IMR-90 (cell line): ENCODE measurements at regions not wholly inside any gene's neighbourhood (a gene's known extent, or its start where the extent isn't known, plus 50 kb on each side); places are given as distances from the start of the nearest gene placed in this dataset.

Source experiments
- ATAC-seq: fragments of 200-7000 bp; cut with Tn5 transposase; 2 replicates; pipeline ENCODE4 v1.9.1; 2020; ENCODE audit warnings: low read depth, mild to moderate bottlenecking, moderate library complexity
- BruUV-seq: library from RNA; stranded (reverse); fragments of 400-500 nt; replicated peaks from 2 replicates; lab custom pipeline; 2021; lab: Mats Ljungman, UMichigan
- CTCF ChIA-PET: fragments of 300-600 bp; formaldehyde crosslinking; extraction: SDS; loops from one replicate; lab custom pipeline; 2021; ENCODE audit warnings: antibody characterized with exemption; lab: Yijun Ruan, JAX
- POLR2A ChIA-PET: fragments of 300-600 bp; sonication (Branson Sonifier 250); formaldehyde crosslinking; loops from one replicate; lab custom pipeline; 2022; ENCODE audit warnings: antibody characterized with exemption; ENCODE audit not compliant: unreplicated experiment; lab: Charles Lee
- DNase-seq: peaks from one replicate; pipeline ENCODE4 v3.0.0; 2013
- H2AFZ ChIP-seq: replicated peaks from 2 replicates; pipeline ENCODE3; 2013; ENCODE audit warnings: low read length, mild to moderate bottlenecking; ENCODE audit not compliant: poor library complexity
- H2AK5ac ChIP-seq: 2 replicates; pipeline ENCODE4 v1.6.1; 2013; ENCODE audit warnings: low read depth, low read length, inconsistent platforms
- H2AK9ac ChIP-seq: replicated peaks from 2 replicates; pipeline ENCODE3; 2013; ENCODE audit warnings: mild to moderate bottlenecking, low read depth, low read length, moderate library complexity; ENCODE audit not compliant: poor library complexity
- H2BK120ac ChIP-seq: 2 replicates; pipeline ENCODE4 v1.6.1; 2013; ENCODE audit warnings: low read depth, low read length, inconsistent platforms
- H2BK15ac ChIP-seq: 3 replicates; pipeline ENCODE4 v1.6.1; 2013; ENCODE audit warnings: low read depth, low read length, inconsistent platforms
- H2BK20ac ChIP-seq: 2 replicates; pipeline ENCODE4 v1.6.1; 2013; ENCODE audit warnings: low read depth, mild to moderate bottlenecking, inconsistent platforms, low read length, moderate library complexity
- H2BK5ac ChIP-seq: 2 replicates; pipeline ENCODE4 v1.6.1; 2013; ENCODE audit warnings: mild to moderate bottlenecking, low read depth, low read length, inconsistent platforms; ENCODE audit not compliant: poor library complexity, severe bottlenecking
- H3K14ac ChIP-seq: replicated peaks from 2 replicates; pipeline ENCODE4 v1.6.1; 2013; ENCODE audit warnings: low read depth, low read length, inconsistent platforms
- H3K18ac ChIP-seq: 2 replicates; pipeline ENCODE4 v1.6.1; 2013; ENCODE audit warnings: low read depth, low read length, control low read depth
- H3K23ac ChIP-seq: 2 replicates; pipeline ENCODE4 v1.6.1; 2013; ENCODE audit warnings: low read depth, low read length, inconsistent platforms
- H3K27ac ChIP-seq: 2 replicates; pipeline ENCODE4 v1.5.1; 2013; ENCODE audit warnings: mild to moderate bottlenecking, control low read depth, low read length; ENCODE audit not compliant: insufficient read depth
- H3K27me3 ChIP-seq: 2 replicates; pipeline ENCODE4 v1.6.1; 2013; ENCODE audit warnings: low read length; ENCODE audit not compliant: control insufficient read depth, insufficient read depth
- H3K36me3 ChIP-seq: 2 replicates; pipeline ENCODE4 v1.6.1; 2013; ENCODE audit warnings: low read length, mixed read lengths; ENCODE audit not compliant: control insufficient read depth, insufficient read depth
- H3K4ac ChIP-seq: 2 replicates; pipeline ENCODE4 v1.6.1; 2013; ENCODE audit warnings: low read depth, low read length, inconsistent platforms
- H3K4me1 ChIP-seq: 2 replicates; pipeline ENCODE4 v1.6.1; 2013; ENCODE audit warnings: low read length, mixed read lengths; ENCODE audit not compliant: control insufficient read depth, insufficient read depth
- H3K4me2 ChIP-seq: 2 replicates; pipeline ENCODE4 v1.6.1; 2013; ENCODE audit warnings: low read depth, mild to moderate bottlenecking, control low read depth, low read length, moderate library complexity
- H3K4me3 ChIP-seq: 2 replicates; pipeline ENCODE4 v1.5.1; 2013; ENCODE audit warnings: low read depth, mild to moderate bottlenecking, control low read depth, low read length, moderate library complexity; ENCODE audit not compliant: insufficient read depth
- H3K56ac ChIP-seq: 2 replicates; pipeline ENCODE4 v1.6.1; 2013; ENCODE audit warnings: low read length, inconsistent platforms; ENCODE audit not compliant: insufficient read depth; ENCODE audit errors: extremely low read depth
- H3K79me1 ChIP-seq, 2 experiments: 2 replicates each; pipeline ENCODE4 v1.6.1; 2013; ENCODE audit warnings: low read length in 2 of 2, inconsistent platforms in 1 of 2, low read depth in 1 of 2
- H3K9ac ChIP-seq: 2 replicates; pipeline ENCODE4 v1.6.1; 2013; ENCODE audit warnings: low read depth, low read length, control low read depth
- H3K9me1 ChIP-seq: 2 replicates; pipeline ENCODE4 v1.6.1; 2013; ENCODE audit warnings: low read length, inconsistent platforms; ENCODE audit not compliant: insufficient read depth
- H3K9me3 ChIP-seq: 2 replicates; pipeline ENCODE4 v1.6.1; 2013; ENCODE audit warnings: low read length; ENCODE audit not compliant: control insufficient read depth, insufficient read depth
- H4K20me1 ChIP-seq: 2 replicates; pipeline ENCODE4 v1.6.1; 2013; ENCODE audit warnings: low read length, inconsistent platforms; ENCODE audit not compliant: insufficient read depth
- H4K5ac ChIP-seq: 2 replicates; pipeline ENCODE4 v1.6.1; 2013; ENCODE audit warnings: mild to moderate bottlenecking, low read depth, low read length, control low read depth
- H4K8ac ChIP-seq, 2 experiments: 2 replicates each; pipeline ENCODE4 v1.6.1; 2013; ENCODE audit warnings: low read depth in 2 of 2, low read length in 2 of 2, control low read depth in 1 of 2, inconsistent platforms in 1 of 2
- H4K91ac ChIP-seq: 2 replicates; pipeline ENCODE4 v1.6.1; 2013; ENCODE audit warnings: low read depth, low read length, inconsistent platforms; ENCODE audit not compliant: insufficient read depth
- BHLHE40 ChIP-seq: fragments of 150-350 bp; IDR thresholded peaks from 2 replicates; pipeline ENCODE4 v1.6.1; 2016; ENCODE audit warnings: mild to moderate bottlenecking, low read depth, low read length
- CEBPB ChIP-seq: IDR thresholded peaks from 2 replicates; pipeline ENCODE4 v1.6.1; 2012; ENCODE audit warnings: low read depth, low read length, improper control_type of control experiment
- CHD1 ChIP-seq: IDR thresholded peaks from 2 replicates; pipeline ENCODE4 v1.6.1; 2012; ENCODE audit warnings: low read depth, low read length, improper control_type of control experiment
- CTCF ChIP-seq: conservative IDR thresholded peaks from 2 replicates; pipeline ENCODE4 v1.5.1; 2012; ENCODE audit warnings: mild to moderate bottlenecking, low read depth, low read length, improper control_type of control experiment
- FOS ChIP-seq: fragments of 150-350 bp; IDR thresholded peaks from 2 replicates; pipeline ENCODE4 v1.6.1; 2016; ENCODE audit warnings: low read depth, low read length
- MAFK ChIP-seq: IDR thresholded peaks from 2 replicates; pipeline ENCODE4 v1.6.1; 2012; ENCODE audit warnings: low read depth, low read length, improper control_type of control experiment
- MAZ ChIP-seq: IDR thresholded peaks from 2 replicates; pipeline ENCODE4 v1.6.1; 2012; ENCODE audit warnings: low read depth, mild to moderate bottlenecking, low read length, improper control_type of control experiment, moderate library complexity, borderline replicate concordance
- MXI1 ChIP-seq: IDR thresholded peaks from 2 replicates; pipeline ENCODE4 v1.6.1; 2012; ENCODE audit warnings: low read depth, mild to moderate bottlenecking, low read length, moderate library complexity, borderline replicate concordance
- NFE2L2 ChIP-seq: fragments of 150-350 bp; IDR thresholded peaks from 2 replicates; pipeline ENCODE4 v1.6.1; 2016; ENCODE audit warnings: low read depth, mild to moderate bottlenecking, low read length
- POLR2A ChIP-seq: IDR thresholded peaks from 2 replicates; pipeline ENCODE4 v1.6.1; 2012; ENCODE audit warnings: mild to moderate bottlenecking, low read depth, low read length
- RAD21 ChIP-seq: IDR thresholded peaks from 2 replicates; pipeline ENCODE4 v1.6.1; 2012; ENCODE audit warnings: low read length, improper control_type of control experiment
- RCOR1 ChIP-seq: IDR thresholded peaks from 2 replicates; pipeline ENCODE4 v1.6.1; 2012; ENCODE audit warnings: mild to moderate bottlenecking, low read length, improper control_type of control experiment; ENCODE audit not compliant: insufficient replicate concordance
- RFX5 ChIP-seq: IDR thresholded peaks from 2 replicates; pipeline ENCODE4 v1.8.0; 2012; ENCODE audit warnings: low read depth, mild to moderate bottlenecking, low read length, moderate library complexity
- SMC3 ChIP-seq: fragments of 150-350 bp; IDR thresholded peaks from 2 replicates; pipeline ENCODE4 v1.6.1; 2016; ENCODE audit warnings: low read depth, mild to moderate bottlenecking, antibody characterized with exemption, low read length, moderate library complexity
- USF2 ChIP-seq: fragments of 150-350 bp; IDR thresholded peaks from 2 replicates; pipeline ENCODE4 v1.6.1; 2017; ENCODE audit warnings: mild to moderate bottlenecking, antibody characterized with exemption, low read length, low read depth
- WGBS, 2 experiments: methylation state at CpG; one replicate each; pipeline versions ENCODE4 v1.1.5 to v1.1.7; 2013; ENCODE audit warnings: missing lambda C conversion rate in 2 of 2; ENCODE audit not compliant: insufficient read length in 1 of 2; ENCODE audit errors: extremely low coverage in 2 of 2; 5-methylcytosine and 5-hydroxymethylcytosine counted together
- dilution Hi-C: fragments of 300-500 bp; cut with HindIII; formaldehyde crosslinking; loops from one replicate; pipeline ENCODE4 v1.14.3; 2018; ENCODE audit warnings: low sequenced_read_pairs; ENCODE audit not compliant: unreplicated experiment
- in situ Hi-C: fragments of 300-500 bp; cut with MboI; formaldehyde crosslinking; loops from 3 replicates; pipeline ENCODE4 v1.14.3; 2019; ENCODE audit warnings: low sequenced_read_pairs, inconsistent platforms, mixed read lengths
- intact Hi-C: fragments of 100-400 bp; cut with micrococcal nuclease; formaldehyde crosslinking; loops from 2 replicates; pipeline ENCODE4 v1.10.0; 2022
- TF ChIP-seq, protein P1 (sequence below): fragments of 150-350 bp; IDR thresholded peaks from 2 replicates; pipeline ENCODE4 v1.6.1; 2016; ENCODE audit warnings: low read depth, mild to moderate bottlenecking, low read length, moderate library complexity, borderline replicate concordance

DNA sequence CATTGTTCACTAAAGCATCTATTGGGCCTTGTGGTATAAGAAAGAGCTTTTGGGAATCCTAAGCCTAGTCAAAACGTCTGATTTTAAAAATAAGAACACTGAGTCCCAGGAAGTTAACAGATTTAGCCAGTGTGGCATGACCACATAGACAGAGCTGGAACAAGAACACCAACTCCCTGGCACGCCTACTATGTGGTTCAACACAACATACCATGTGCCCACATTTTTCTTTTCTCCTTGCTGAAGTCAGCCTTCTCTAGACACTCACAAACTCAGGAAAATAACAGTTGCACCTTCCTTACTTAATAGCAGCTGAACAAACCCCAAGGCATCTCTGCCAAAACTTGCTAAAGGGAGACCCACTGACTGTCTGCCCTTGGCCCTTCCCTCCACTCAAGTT lies 124.8 kb downstream of the C1D start:
- H3K36me3 ChIP-seq, result no peaks in the 10 kb centered on the region
- dilution Hi-C loops, result no loop called here
- H3K4ac ChIP-seq, result no peak overlapping the region
- no peaks in the 10 kb centered on the region for H4K20me1 ChIP-seq
- no peak overlapping the region for H2BK20ac ChIP-seq
- no peaks in the 10 kb centered on the region for H3K79me1 ChIP-seq
- DNase-seq, result no peak
- CTCF ChIA-PET, result interaction anchor here (1.0 kb wide), 1 partner anchor 13 kb away, joined by 4 read pairs; no protein-coding TSS in a partner anchor
- ATAC-seq, result no peak
- H2BK5ac ChIP-seq, result no peak overlapping the region
- no peak overlapping the region for H4K5ac ChIP-seq
- 80% methylated on average over 1 of the region's 2 CpGs; no CpG with 5 or more reads in 1 of the 2 experiments for WGBS, 2 experiments
- no peak overlapping the region for H4K91ac ChIP-seq
- no peak overlapping the region for H2AK9ac ChIP-seq
- no peak overlapping the region for H3K23ac ChIP-seq
- POLR2A ChIA-PET, result no interaction called here
- peaks cover 2% of the 10 kb centered on the region; the same call in 1 of the 2 replicates for H3K9me3 ChIP-seq
- H3K9ac ChIP-seq, result no peak overlapping the region
- TF ChIP-seq SMC3 (no peak), POLR2A (no peak), RFX5 (no peak), RCOR1 (no peak), MAZ (no peak), FOS (no peak), BHLHE40 (no peak), CTCF (no peak), NFE2L2 (no peak), CEBPB (no peak), MAFK (no peak), RAD21 (no peak), CHD1 (no peak), MXI1 (no peak), USF2 (no peak)
- TF ChIP-seq, protein P1, sequence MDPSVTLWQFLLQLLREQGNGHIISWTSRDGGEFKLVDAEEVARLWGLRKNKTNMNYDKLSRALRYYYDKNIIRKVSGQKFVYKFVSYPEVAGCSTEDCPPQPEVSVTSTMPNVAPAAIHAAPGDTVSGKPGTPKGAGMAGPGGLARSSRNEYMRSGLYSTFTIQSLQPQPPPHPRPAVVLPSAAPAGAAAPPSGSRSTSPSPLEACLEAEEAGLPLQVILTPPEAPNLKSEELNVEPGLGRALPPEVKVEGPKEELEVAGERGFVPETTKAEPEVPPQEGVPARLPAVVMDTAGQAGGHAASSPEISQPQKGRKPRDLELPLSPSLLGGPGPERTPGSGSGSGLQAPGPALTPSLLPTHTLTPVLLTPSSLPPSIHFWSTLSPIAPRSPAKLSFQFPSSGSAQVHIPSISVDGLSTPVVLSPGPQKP, result no peak
- no peak overlapping the region for H3K56ac ChIP-seq
- H3K4me3 ChIP-seq, result no peak overlapping the region
- H3K9me1 ChIP-seq, result 0 out of 2 replicates have a peak, but pooled peaks cover 9% of the 10 kb centered on the region
- H3K14ac ChIP-seq, result no peak overlapping the region
- in situ Hi-C loops, result no loop called here
- H3K27me3 ChIP-seq, result no peaks in the 10 kb centered on the region
- no peak overlapping the region for H3K4me2 ChIP-seq
- H4K8ac ChIP-seq, result no peak overlapping the region
- BruUV-seq, result no TSS peak
- H2BK15ac ChIP-seq, result no peak overlapping the region
- H2AK5ac ChIP-seq, result no peak overlapping the region
- no peak overlapping the region for H3K18ac ChIP-seq
- no peak overlapping the region for H2AFZ ChIP-seq
- no peak overlapping the region for H2BK120ac ChIP-seq
- intact Hi-C loops, result no loop called here
- no peak overlapping the region for H3K27ac ChIP-seq
- no peaks in the 10 kb centered on the region for H3K4me1 ChIP-seq
